ENCODE measurements at regions not wholly inside any gene's neighbourhood (a gene's known extent, or its start where the extent isn't known, plus 50 kb on each side); places are given as distances from the start of the nearest gene placed in this dataset.

- no peak overlapping the region for H4K91ac ChIP-seq (ENCODE audit: low read length)
- H2BK12ac ChIP-seq (ENCODE audit: low read length in 2 of 2): no peak overlapping the region
- H3K79me1 ChIP-seq (replicated peaks; ENCODE audit: low read length, poor library complexity, severe bottlenecking): no peaks in the 10 kb centered on the region
- H3K9me3 ChIP-seq (ENCODE audit: control insufficient read depth, low read length): peaks cover 14% of the 10 kb centered on the region
- H2BK5ac ChIP-seq (ENCODE audit: low read depth, low read length, poor library complexity, severe bottlenecking): no peak overlapping the region
- WGBS: 95% methylated on average over 4 of the region's 4 CpGs
- H3K4me1 ChIP-seq (ENCODE audit: control insufficient read depth, insufficient read depth, low read depth, low read length): no peaks in the 10 kb centered on the region
- H3K27me3 ChIP-seq (ENCODE audit: control insufficient read depth in 1 of 2, insufficient read depth in 1 of 2, low read length in 2 of 2): no peaks in the 10 kb centered on the region
- no peak overlapping the region for H3K4me2 ChIP-seq (ENCODE audit: low read length, poor library complexity, severe bottlenecking)
- no peak overlapping the region for H3K9ac ChIP-seq (ENCODE audit: low read length)
- no peak overlapping the region for H3K27ac ChIP-seq (ENCODE audit: low read length, poor library complexity, severe bottlenecking)
- no peak overlapping the region for H2BK120ac ChIP-seq (ENCODE audit: low read depth, low read length)
- H2BK15ac ChIP-seq (ENCODE audit: low read depth, poor library complexity, severe bottlenecking): no peak overlapping the region
- H2AFZ ChIP-seq (ENCODE audit: low read depth, low read length): no peak overlapping the region
- no peak for DNase-seq
- H4K8ac ChIP-seq (ENCODE audit: low read length): no peak overlapping the region
- no peak overlapping the region for H3K4me3 ChIP-seq (ENCODE audit: insufficient read depth in 1 of 2, low read depth in 1 of 2, low read length in 2 of 2)
- no peak overlapping the region for H3K14ac ChIP-seq (ENCODE audit: low read length in 2 of 2)
- H3K4ac ChIP-seq (ENCODE audit: low read depth in 1 of 2, low read length in 2 of 2): no peak overlapping the region
- H3K18ac ChIP-seq (ENCODE audit: low read depth in 1 of 2, low read length in 2 of 2): no peak overlapping the region
- H3K36me3 ChIP-seq (ENCODE audit: control insufficient read depth in 1 of 2, insufficient read depth in 2 of 2, low read depth in 1 of 2, low read length in 2 of 2): no peaks in the 10 kb centered on the region
- H3K23ac ChIP-seq (ENCODE audit: low read length in 2 of 2): no peak overlapping the region
- H2AK5ac ChIP-seq (ENCODE audit: low read length, severe bottlenecking): no peak overlapping the region
Observed at GRCh38 chr7:41161041-41161587, 541.8 kb downstream of the INHBA start.

GRCh38 chr7:41156268-41156667 is 546.6 kb downstream of the INHBA start:
- no peaks in the 10 kb centered on the region for H3K36me3 ChIP-seq (ENCODE audit: control insufficient read depth in 1 of 2, insufficient read depth in 2 of 2, low read depth in 1 of 2, low read length in 2 of 2)
- no peaks in the 10 kb centered on the region for H3K79me1 ChIP-seq (replicated peaks; ENCODE audit: low read length, poor library complexity, severe bottlenecking)
- H2BK15ac ChIP-seq (ENCODE audit: low read depth, poor library complexity, severe bottlenecking): no peak overlapping the region
- H2BK12ac ChIP-seq (ENCODE audit: low read length in 2 of 2): no peak overlapping the region
- no peak overlapping the region for H3K23ac ChIP-seq (ENCODE audit: low read length in 2 of 2)
- no peak overlapping the region for H3K27ac ChIP-seq (ENCODE audit: low read length, poor library complexity, severe bottlenecking)
- no peaks in the 10 kb centered on the region for H3K4me1 ChIP-seq (ENCODE audit: control insufficient read depth, insufficient read depth, low read depth, low read length)
- H2AK5ac ChIP-seq (ENCODE audit: low read length, severe bottlenecking): no peak overlapping the region
- no peak overlapping the region for H3K14ac ChIP-seq (ENCODE audit: low read length in 2 of 2)
- H2AFZ ChIP-seq (ENCODE audit: low read depth, low read length): no peak overlapping the region
- H3K4ac ChIP-seq (ENCODE audit: low read depth in 1 of 2, low read length in 2 of 2): no peak overlapping the region
- H4K8ac ChIP-seq (ENCODE audit: low read length): no peak overlapping the region
- H3K27me3 ChIP-seq (ENCODE audit: control insufficient read depth in 1 of 2, insufficient read depth in 1 of 2, low read length in 2 of 2): no peaks in the 10 kb centered on the region
- H2BK5ac ChIP-seq (ENCODE audit: low read depth, low read length, poor library complexity, severe bottlenecking): no peak overlapping the region
- peak overlapping the region; percentile 56 for H3K9ac ChIP-seq (ENCODE audit: low read length)
- DNase-seq: peak; percentile 44
- H3K4me3 ChIP-seq (ENCODE audit: insufficient read depth in 1 of 2, low read depth in 1 of 2, low read length in 2 of 2): no peak overlapping the region
- no peak overlapping the region for H3K18ac ChIP-seq (ENCODE audit: low read depth in 1 of 2, low read length in 2 of 2)
- H3K4me2 ChIP-seq (ENCODE audit: low read length, poor library complexity, severe bottlenecking): no peak overlapping the region
- H2BK120ac ChIP-seq (ENCODE audit: low read depth, low read length): no peak overlapping the region
- H3K9me3 ChIP-seq (ENCODE audit: control insufficient read depth, low read length): peaks cover 14% of the 10 kb centered on the region
- H4K91ac ChIP-seq (ENCODE audit: low read length): no peak overlapping the region
- 8% methylated on average over 1 of the region's 2 CpGs for WGBS

DNA sequence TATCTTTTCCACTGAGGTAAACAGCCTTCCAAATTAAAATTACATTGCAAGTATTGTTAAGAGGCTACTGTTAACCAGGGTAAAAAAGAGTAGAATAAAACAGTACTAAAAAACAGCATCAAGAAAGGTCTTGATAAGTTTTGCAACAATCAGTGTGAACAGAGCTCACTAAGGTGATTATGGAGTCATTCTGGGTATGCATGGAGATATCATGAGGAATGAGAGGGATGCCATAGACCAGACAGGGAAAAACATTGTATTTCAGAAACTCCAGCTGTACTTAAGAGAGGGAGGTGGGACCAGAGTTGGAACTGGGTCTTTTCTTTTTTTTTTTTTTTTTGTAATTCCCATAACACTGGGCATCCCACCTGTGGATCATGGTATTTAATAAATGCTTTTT is 549.6 kb downstream of the INHBA start:
- Histone ChIP-seq H2AK5ac (ENCODE audit: low read length, severe bottlenecking) (no peak overlapping the region), H2BK15ac (ENCODE audit: low read depth, poor library complexity, severe bottlenecking) (no peak overlapping the region), H2AFZ (ENCODE audit: low read depth, low read length) (no peak overlapping the region), H3K14ac (ENCODE audit: low read length in 2 of 2) (no peak overlapping the region), H3K9ac (ENCODE audit: low read length) (no peak overlapping the region), H3K9me3 (ENCODE audit: control insufficient read depth, low read length) (no peaks in the 10 kb centered on the region), H2BK12ac (ENCODE audit: low read length in 2 of 2) (no peak overlapping the region), H2BK5ac (ENCODE audit: low read depth, low read length, poor library complexity, severe bottlenecking) (no peak overlapping the region), H3K4me2 (ENCODE audit: low read length, poor library complexity, severe bottlenecking) (no peak overlapping the region), H4K8ac (ENCODE audit: low read length) (no peak overlapping the region), H3K23ac (ENCODE audit: low read length in 2 of 2) (no peak overlapping the region), H3K18ac (ENCODE audit: low read depth in 1 of 2, low read length in 2 of 2) (no peak overlapping the region), H3K27ac (ENCODE audit: low read length, poor library complexity, severe bottlenecking) (no peak overlapping the region), H3K4me1 (ENCODE audit: control insufficient read depth, insufficient read depth, low read depth, low read length) (no peaks in the 10 kb centered on the region), H2BK120ac (ENCODE audit: low read depth, low read length) (no peak overlapping the region), H3K27me3 (ENCODE audit: control insufficient read depth in 1 of 2, insufficient read depth in 1 of 2, low read length in 2 of 2) (no peaks in the 10 kb centered on the region), H3K4me3 (ENCODE audit: insufficient read depth in 1 of 2, low read depth in 1 of 2, low read length in 2 of 2) (no peak overlapping the region), H3K4ac (ENCODE audit: low read depth in 1 of 2, low read length in 2 of 2) (no peak overlapping the region), H4K91ac (ENCODE audit: low read length) (no peak overlapping the region), H3K36me3 (ENCODE audit: control insufficient read depth in 1 of 2, insufficient read depth in 2 of 2, low read depth in 1 of 2, low read length in 2 of 2) (no peaks in the 10 kb centered on the region), H3K79me1 (replicated peaks; ENCODE audit: low read length, poor library complexity, severe bottlenecking) (no peaks in the 10 kb centered on the region)
- DNase-seq: no peak

DNA sequence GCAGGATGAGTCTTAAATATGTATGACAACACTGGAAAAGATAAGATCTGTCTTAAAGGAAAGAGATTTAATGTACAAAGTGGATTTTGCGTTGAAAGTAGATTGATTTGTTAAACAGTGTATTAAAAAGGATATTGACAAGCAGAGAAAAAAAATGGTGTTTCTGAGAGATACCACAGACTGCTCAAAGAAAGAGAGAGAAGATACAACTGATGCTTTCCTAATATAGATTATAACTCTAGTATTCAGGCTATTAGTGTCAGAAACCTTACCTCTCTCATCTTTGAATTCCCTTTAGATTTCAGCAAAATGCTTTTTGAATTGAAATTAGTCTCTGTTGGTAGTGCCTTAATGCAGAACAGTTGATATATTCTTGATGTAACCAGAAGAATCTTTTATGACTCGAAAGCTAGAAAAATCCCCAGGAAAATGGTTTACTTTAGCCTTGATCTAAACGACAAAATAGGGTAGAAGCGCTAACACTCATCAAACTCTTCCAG is 550.7 kb downstream of the INHBA start:
- H4K8ac ChIP-seq (ENCODE audit: low read length): no peak overlapping the region
- no peak overlapping the region for H2AK5ac ChIP-seq (ENCODE audit: low read length, severe bottlenecking)
- H2BK12ac ChIP-seq (ENCODE audit: low read length in 2 of 2): no peak overlapping the region
- H2BK15ac ChIP-seq (ENCODE audit: low read depth, poor library complexity, severe bottlenecking): no peak overlapping the region
- DNase-seq: no peak
- H3K9me3 ChIP-seq (ENCODE audit: control insufficient read depth, low read length): no peaks in the 10 kb centered on the region
- H3K79me1 ChIP-seq (replicated peaks; ENCODE audit: low read length, poor library complexity, severe bottlenecking): no peaks in the 10 kb centered on the region
- H4K91ac ChIP-seq (ENCODE audit: low read length): no peak overlapping the region
- H3K14ac ChIP-seq (ENCODE audit: low read length in 2 of 2): no peak overlapping the region
- H3K4ac ChIP-seq (ENCODE audit: low read depth in 1 of 2, low read length in 2 of 2): no peak overlapping the region
- H3K36me3 ChIP-seq (ENCODE audit: control insufficient read depth in 1 of 2, insufficient read depth in 2 of 2, low read depth in 1 of 2, low read length in 2 of 2): no peaks in the 10 kb centered on the region
- H2BK5ac ChIP-seq (ENCODE audit: low read depth, low read length, poor library complexity, severe bottlenecking): no peak overlapping the region
- WGBS: 96% methylated on average over 3 of the region's 4 CpGs
- H3K27me3 ChIP-seq (ENCODE audit: control insufficient read depth in 1 of 2, insufficient read depth in 1 of 2, low read length in 2 of 2): no peaks in the 10 kb centered on the region
- H3K4me3 ChIP-seq (ENCODE audit: insufficient read depth in 1 of 2, low read depth in 1 of 2, low read length in 2 of 2): no peak overlapping the region
- no peak overlapping the region for H3K4me2 ChIP-seq (ENCODE audit: low read length, poor library complexity, severe bottlenecking)
- no peak overlapping the region for H3K18ac ChIP-seq (ENCODE audit: low read depth in 1 of 2, low read length in 2 of 2)
- H3K27ac ChIP-seq (ENCODE audit: low read length, poor library complexity, severe bottlenecking): no peak overlapping the region
- H3K9ac ChIP-seq (ENCODE audit: low read length): no peak overlapping the region
- no peak overlapping the region for H2BK120ac ChIP-seq (ENCODE audit: low read depth, low read length)
- H2AFZ ChIP-seq (ENCODE audit: low read depth, low read length): no peak overlapping the region
- H3K4me1 ChIP-seq (ENCODE audit: control insufficient read depth, insufficient read depth, low read depth, low read length): no peaks in the 10 kb centered on the region
- H3K23ac ChIP-seq (ENCODE audit: low read length in 2 of 2): no peak overlapping the region

Measured in mesenchymal stem cell (in vitro differentiated cells and primary cell).